Subcutaneous adipose tissue (tissue), 1 donor: ENCODE measurements at regions not wholly inside any gene's neighbourhood (a gene's known extent, or its start where the extent isn't known, plus 50 kb on each side); places are given as distances from the start of the nearest gene placed in this dataset.

Source experiments
- TF ChIP-seq, protein P1 (sequence below): fragments of 450-650 bp; IDR thresholded peaks from one replicate; pipeline ENCODE4 v1.5.1; 2016; ENCODE audit warnings: low read depth, mild to moderate bottlenecking, control low read depth, antibody characterized with exemption, moderate library complexity

DNA sequence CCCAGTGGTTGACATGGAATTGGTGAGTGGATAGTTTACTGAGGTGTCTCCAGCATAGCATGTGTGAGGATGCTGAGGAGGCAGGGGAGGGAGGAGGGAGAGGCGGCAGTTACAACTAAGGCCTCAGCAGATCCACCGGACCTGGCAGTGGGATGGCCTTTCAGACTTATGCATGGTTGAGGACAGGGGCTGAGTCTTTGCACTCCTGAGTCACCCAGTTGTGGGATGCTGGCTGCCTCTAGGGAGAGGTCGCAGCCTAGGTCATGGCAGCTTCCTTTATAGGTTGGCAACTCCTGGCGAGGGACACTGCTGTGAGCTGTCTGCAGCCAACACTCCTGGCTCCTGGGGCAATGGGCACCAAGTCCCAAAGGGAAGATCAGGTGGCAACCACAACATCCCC, 380.3 kb downstream of the PREX1 start:
- TF ChIP-seq, protein P1, sequence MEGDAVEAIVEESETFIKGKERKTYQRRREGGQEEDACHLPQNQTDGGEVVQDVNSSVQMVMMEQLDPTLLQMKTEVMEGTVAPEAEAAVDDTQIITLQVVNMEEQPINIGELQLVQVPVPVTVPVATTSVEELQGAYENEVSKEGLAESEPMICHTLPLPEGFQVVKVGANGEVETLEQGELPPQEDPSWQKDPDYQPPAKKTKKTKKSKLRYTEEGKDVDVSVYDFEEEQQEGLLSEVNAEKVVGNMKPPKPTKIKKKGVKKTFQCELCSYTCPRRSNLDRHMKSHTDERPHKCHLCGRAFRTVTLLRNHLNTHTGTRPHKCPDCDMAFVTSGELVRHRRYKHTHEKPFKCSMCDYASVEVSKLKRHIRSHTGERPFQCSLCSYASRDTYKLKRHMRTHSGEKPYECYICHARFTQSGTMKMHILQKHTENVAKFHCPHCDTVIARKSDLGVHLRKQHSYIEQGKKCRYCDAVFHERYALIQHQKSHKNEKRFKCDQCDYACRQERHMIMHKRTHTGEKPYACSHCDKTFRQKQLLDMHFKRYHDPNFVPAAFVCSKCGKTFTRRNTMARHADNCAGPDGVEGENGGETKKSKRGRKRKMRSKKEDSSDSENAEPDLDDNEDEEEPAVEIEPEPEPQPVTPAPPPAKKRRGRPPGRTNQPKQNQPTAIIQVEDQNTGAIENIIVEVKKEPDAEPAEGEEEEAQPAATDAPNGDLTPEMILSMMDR = no peak

DNA sequence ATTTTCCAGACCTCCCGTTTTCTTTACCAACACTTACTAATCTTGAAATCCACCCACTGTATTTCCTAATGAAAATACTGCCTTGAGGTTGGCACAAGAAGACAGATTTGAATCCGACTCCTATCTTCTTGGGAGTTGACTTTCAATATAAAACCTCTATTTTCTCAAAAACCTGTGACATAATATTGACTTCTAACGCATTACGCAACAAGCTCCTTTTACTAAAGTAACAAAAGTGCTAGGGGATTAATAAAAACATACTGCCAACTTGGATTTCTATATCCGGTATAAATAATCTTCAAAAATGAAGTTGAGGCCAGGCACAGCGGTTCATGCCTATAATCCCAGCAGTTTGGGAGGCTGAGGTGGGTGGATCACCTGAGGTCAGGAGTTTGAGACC, 382.0 kb downstream of the PREX1 start:
- TF ChIP-seq, protein P1 = no peak

DNA sequence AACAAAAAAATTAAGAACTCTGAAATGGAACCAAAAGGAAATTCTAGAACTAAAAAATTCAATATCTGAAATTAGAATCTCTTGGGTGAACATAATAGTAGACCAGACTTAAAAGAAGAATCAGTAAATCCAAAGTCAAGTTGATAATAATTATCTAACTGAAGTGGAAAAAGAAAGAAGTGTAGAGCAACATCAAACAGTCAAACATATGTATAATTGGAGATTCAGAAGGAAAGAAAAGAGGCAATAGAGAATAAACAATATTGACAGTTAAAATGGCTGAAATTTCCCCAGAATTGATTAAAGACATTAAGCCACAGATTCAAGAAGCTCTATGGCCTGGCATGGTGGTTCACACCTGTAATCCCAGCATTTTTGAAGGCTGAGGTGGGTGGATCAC, 383.6 kb downstream of the PREX1 start:
- TF ChIP-seq, protein P1 = no peak

DNA sequence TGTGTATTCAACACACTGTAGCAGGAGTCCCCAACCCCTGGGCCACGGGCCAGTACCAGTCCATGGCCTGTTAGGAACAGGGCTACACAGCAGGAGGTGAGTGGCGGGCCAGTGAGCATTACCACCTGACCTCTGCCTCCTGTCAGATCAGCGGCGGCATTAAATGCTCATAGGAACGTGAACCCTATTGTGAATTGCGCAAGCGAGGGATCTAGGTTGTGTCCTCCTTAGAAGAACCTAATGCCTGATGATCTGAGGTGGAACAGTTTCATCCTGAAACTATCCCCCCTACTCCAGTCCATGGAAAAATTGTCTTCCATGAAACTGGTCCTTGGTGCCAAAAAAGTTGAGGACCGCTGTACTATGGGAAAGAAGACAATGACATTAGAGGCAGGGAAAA, 386.9 kb downstream of the PREX1 start:
- TF ChIP-seq, protein P1 = no peak

DNA sequence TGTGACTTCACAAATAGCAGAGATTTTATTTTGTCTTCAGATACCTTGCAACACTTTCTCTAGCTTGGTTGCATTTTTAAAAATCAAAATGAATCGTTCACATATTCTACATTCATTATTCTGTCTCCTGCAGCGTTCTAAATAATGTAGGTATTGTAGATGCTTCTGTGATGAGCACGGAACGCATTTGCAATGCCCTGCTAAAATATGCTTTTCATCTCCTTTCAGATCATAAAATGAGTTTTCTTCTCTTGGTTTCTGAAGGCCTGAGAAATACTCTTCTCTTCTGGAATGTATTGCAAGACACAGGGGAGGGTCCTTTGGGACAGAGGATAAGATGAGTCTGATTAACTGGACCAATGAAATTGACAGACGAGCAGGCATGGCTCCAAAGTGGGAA, 390.7 kb downstream of the PREX1 start:
- TF ChIP-seq, protein P1 = no peak

DNA sequence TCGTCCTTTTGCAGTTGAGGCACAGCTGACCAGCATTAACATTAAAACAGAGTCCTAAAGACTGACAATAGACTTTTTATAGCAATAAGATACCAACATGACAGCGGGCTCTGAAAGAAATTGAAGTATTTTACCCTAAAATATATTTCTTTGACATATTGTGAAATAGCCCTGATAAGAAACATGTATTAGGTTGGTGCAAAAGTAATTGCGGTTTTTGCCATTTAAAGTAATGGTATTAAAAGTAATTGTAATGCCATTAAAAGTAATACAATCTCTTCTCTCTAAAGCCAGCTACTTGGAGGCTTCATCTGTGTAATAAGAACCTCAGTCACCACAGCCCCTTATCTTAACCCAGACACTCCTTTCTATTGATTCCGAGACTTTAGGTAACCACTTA, 394.6 kb downstream of the PREX1 start:
- TF ChIP-seq, protein P1 = no peak

DNA sequence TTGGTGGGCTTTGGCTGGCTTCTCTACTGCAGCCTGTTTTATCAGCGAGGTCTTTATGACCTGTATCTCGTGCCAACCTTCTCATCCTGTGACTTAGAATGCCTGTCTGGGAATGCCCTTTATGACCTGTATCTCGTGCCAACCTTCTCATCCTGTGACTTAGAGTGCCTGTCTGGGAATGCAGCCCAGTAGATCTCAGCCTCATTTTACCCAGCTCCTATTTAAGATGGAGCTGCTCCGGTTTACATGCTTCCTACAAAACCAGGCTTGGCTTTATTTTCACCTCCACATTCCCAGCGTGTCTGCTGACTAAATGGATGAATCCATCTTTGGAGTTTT, 395.3 kb downstream of the PREX1 start:
- TF ChIP-seq, protein P1 = no peak
